ENCODE measurements at regions not wholly inside any gene's neighbourhood (a gene's known extent, or its start where the extent isn't known, plus 50 kb on each side); places are given as distances from the start of the nearest gene placed in this dataset.

- no peak for TF ChIP-seq POLR2AphosphoS5 (IDR thresholded peaks at IDR 0.05)
- TF ChIP-seq CTCF (IDR thresholded peaks at IDR 0.05) = no peak
- no peak for TF ChIP-seq POLR2A (IDR thresholded peaks at IDR 0.05)
Measured at GRCh38 chr15:23763021-23763420, 75.9 kb upstream of the NDN start.

Measured in breast epithelium (tissue), 3 donors.